OCI-LY3 (cell line): ENCODE measurements at regions not wholly inside any gene's neighbourhood (a gene's known extent, or its start where the extent isn't known, plus 50 kb on each side); places are given as distances from the start of the nearest gene placed in this dataset.

Experiments used
- CTCF ChIP-seq: fragments of 200-600, 300-600 bp; sonication (generic); IDR thresholded peaks from 2 replicates; pipeline ENCODE4 v1.5.1; 2014; ENCODE audit warnings: antibody characterized with exemption, low read length, low read depth
- EZH2phosphoT487 ChIP-seq: fragments of 200-600 bp; shearing (Covaris generic); IDR thresholded peaks from 2 replicates; pipeline ENCODE4 v1.6.1; 2018; ENCODE audit warnings: antibody characterized with exemption, mixed run types, low read depth

DNA sequence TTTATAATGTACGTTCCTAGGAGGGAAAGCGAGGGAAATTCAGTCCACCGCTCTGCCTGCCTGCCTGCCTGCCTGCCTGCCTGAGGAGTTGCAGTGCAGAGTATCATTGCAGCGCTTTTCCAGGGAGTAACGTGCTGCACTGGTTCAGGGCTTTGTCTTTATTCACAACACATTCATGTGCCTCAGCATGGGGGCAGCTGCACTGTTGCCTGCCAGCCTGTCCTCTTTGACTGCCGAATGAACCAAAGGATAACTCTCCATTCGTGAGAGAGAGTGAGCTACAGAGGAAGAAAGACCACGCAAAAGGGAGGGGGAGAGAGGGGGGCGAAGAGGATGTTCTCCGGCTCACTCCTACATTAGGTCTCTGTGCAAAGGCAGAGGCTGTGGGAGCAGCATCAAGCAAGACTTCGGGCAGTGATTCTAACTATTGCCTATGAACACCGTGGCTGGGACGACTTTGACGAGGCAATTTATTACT, 791.2 kb downstream of the MAT2B start:
- TF ChIP-seq CTCF (no peak), EZH2phosphoT487 (no peak)
